ENCODE measurements at regions not wholly inside any gene's neighbourhood (a gene's known extent, or its start where the extent isn't known, plus 50 kb on each side); places are given as distances from the start of the nearest gene placed in this dataset.
"Not testable (repeated sequence)": the region's sequence is repeated elsewhere in the genome, so short reads cannot be mapped to it uniquely, and the experiment has no call there.

DNA sequence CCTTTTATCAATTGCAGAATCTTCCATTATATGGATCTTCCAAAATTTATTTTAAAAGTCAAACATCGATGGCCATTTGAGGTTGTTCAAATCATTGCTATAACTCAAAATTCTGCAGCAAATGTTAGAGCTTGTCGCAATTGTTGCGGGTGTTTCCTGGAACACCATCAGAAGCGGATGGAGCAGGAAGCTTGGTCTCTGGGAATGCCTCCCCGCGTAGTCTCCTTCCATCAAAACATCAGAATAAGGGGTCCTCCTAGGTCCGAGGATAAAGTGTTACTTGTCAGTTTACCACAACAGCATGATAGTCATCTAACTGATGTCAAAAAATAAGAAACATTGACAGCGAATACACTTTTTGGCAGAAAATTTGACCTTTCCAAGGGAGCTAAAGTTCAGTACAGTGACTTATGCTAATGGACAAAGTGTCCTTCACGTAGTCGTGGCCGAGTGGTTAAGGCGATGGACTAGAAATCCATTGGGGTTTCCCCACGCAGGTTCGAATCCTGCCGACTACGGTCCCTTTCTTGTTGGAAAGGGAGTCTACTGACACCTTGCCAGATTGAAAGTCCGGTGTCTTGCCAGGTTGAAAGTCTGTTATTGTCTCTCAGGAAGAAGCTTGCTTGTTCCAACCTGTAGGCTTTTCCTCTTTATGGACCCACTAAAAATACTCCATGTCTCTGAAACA is 59.0 kb upstream of the ZNF184 start:
- no peak for DNase-seq

DNA sequence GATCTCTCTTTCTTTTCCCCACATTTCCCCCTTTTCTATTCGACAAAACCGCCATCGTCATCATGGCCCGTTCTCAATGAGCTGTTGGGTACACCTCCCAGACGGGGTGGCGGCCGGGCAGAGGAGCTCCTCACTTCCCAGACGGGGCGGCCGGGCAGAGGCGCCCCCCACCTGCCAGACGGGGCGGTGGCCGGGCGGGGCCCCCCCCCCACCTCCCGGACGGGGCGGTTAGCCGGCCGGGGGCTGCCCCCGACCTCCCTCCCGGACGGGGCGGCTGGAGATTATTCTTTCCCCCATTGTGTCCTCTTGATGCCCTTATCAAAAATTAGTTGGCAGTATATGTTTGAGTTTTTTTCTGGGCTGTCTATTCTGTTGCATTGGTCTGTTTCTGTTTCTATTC is 56.9 kb upstream of the ZNF184 start:
- DNase-seq, result not testable (repeated sequence)

DNA sequence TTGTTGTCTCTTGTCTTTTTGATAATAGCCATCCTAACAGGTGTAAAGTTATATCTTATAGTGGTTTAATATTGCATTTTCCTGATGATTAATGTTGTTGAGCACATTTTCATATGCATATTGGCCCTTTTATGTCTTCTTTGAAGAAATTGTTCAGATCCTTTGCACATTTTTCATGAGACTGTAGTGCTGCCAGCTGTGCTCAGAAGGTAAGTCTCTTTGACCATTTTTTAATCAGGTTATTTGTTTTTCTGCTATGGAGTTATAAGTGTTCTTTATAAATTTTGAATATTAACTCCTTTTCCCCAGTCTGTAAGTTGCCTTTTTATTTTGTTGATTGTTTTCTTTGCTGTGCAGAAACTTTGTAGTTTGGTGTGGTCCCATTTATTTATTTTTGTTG is 55.8 kb upstream of the ZNF184 start:
- DNase-seq, result no peak

Data from activated CD4-positive, alpha-beta T cell treated with anti-CD3 and anti-CD28 coated beads for 1 hour (primary cell).